Esophagus squamous epithelium (tissue), 5 donors: ENCODE measurements at regions not wholly inside any gene's neighbourhood (a gene's known extent, or its start where the extent isn't known, plus 50 kb on each side); places are given as distances from the start of the nearest gene placed in this dataset.
"Not testable (repeated sequence)": the region's sequence is repeated elsewhere in the genome, so short reads cannot be mapped to it uniquely, and the experiment has no call there.

Source experiments
- DNase-seq: peaks from one replicate; lab custom pipeline; 2025; lab: John Stamatoyannopoulos, UW
- H3K27ac ChIP-seq, 4 donors: fragments of 200-600 bp; sonication (generic); one replicate each; pipeline ENCODE4 v1.5.1; 2016 to 2019; ENCODE audit warnings: mild to moderate bottlenecking in 1 of 4
- H3K27me3 ChIP-seq, 4 donors: fragments of 200-600 bp; sonication (generic); 1 replicate in 3 of 4; 2 replicates in 1 of 4; pipeline versions ENCODE4 v1.5.1 to v1.6.0; 2017 to 2021; ENCODE audit warnings: antibody characterized with exemption in 1 of 4
- H3K36me3 ChIP-seq, 3 donors: fragments of 200-600 bp; sonication (generic); one replicate each; pipeline ENCODE4 v1.5.1; 2016 to 2019
- H3K4me1 ChIP-seq, 3 donors: fragments of 200-600 bp; sonication (generic); one replicate each; pipeline ENCODE4 v1.5.1; 2017 to 2019
- H3K4me3 ChIP-seq, 4 donors: fragments of 200-600 bp; sonication (generic); 1 replicate in 3 of 4; 2 replicates in 1 of 4; pipeline ENCODE4 v1.5.1; 2016 to 2019; ENCODE audit warnings: mild to moderate bottlenecking in 2 of 4, moderate library complexity in 1 of 4
- H3K9me3 ChIP-seq, 3 donors: fragments of 200-600 bp; sonication (generic); one replicate each; pipeline ENCODE4 v1.5.1; 2016 to 2019
- CTCF ChIP-seq, 6 experiments: fragments of 450-650 bp in 4 of 6; fragments of 200-600 bp in 2 of 6; sonication (generic) in 2 of 6; IDR thresholded peaks; one replicate each; pipeline ENCODE4 v1.5.1; 2016 to 2019; ENCODE audit warnings: antibody characterized with exemption in 6 of 6, mild to moderate bottlenecking in 4 of 6, moderate library complexity in 4 of 6
- POLR2A ChIP-seq, 4 donors: fragments of 450-650 bp; IDR thresholded peaks; one replicate each; pipeline ENCODE4 v1.6.1; 2017; ENCODE audit warnings: antibody characterized with exemption in 4 of 4, mild to moderate bottlenecking in 4 of 4, moderate library complexity in 3 of 4
- WGBS, 2 donors: methylation state at CpG; one replicate each; pipeline ENCODE4 v1.1.5; 2018; 5-methylcytosine and 5-hydroxymethylcytosine counted together
- intact Hi-C: fragments of 100-400 bp; cut with DNase I; formaldehyde crosslinking; loops from one replicate; pipeline ENCODE4 v1.15.0; 2022
- donor health status: DM: yes; HTN: yes; CAD: no.

DNA sequence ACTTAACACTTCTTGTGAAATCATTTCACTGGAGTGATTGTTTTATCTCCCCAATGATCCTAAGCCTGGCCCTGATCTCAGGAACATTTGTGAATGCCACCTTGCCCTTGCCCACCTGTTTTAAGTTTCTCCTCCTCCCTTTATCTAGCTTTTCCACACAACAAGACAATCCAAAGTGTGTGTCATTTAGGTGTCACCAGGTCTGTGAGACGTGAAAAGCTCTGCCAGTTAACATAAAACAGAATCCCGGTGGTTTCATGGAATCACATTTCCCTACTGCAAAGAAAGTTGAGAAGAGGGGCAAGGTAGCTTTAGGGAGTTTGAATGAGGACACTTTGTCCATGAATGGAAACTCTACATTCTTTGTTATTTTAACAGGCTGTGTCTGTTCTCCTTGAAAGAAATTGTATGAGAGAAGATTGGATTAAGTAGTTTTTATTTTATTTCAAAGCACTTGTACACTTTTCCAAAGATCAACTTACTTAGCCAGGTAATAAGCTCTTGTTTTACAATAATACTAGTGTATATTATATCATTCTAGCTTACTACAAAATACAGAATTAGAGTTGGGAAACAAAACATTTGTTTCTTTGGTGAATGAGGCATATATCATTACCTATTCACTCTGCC is 239.0 kb downstream of the ISL1 start:
- H3K27me3 ChIP-seq = no peaks in the 10 kb centered on the region
- WGBS, 2 donors = 45 to 49% methylated on average over 2 of the region's 2 CpGs
- H3K9me3 ChIP-seq = no peaks in the 10 kb centered on the region
- no peaks in the 10 kb centered on the region for H3K36me3 ChIP-seq
- no peak for TF ChIP-seq CTCF (IDR thresholded peaks at IDR 0.05)
- TF ChIP-seq POLR2A (IDR thresholded peaks at IDR 0.05) = no peak
- H3K4me3 ChIP-seq = no peak overlapping the region
- no peak for DNase-seq
- intact Hi-C loops = no loop called here
- no peaks in the 10 kb centered on the region for H3K4me1 ChIP-seq
- no peak overlapping the region for H3K27ac ChIP-seq

GRCh38 chr5:51625224-51625968 is 242.1 kb downstream of the ISL1 start:
- WGBS, 2 donors = 79 to 97% methylated on average over 3 of the region's 3 CpGs
- H3K4me1 ChIP-seq = no peaks in the 10 kb centered on the region
- H3K4me3 ChIP-seq = no peak overlapping the region
- no peak for DNase-seq
- no peak overlapping the region for H3K27ac ChIP-seq
- no peaks in the 10 kb centered on the region for H3K36me3 ChIP-seq
- no peak for TF ChIP-seq CTCF (IDR thresholded peaks at IDR 0.05)
- TF ChIP-seq POLR2A (IDR thresholded peaks at IDR 0.05) = no peak
- no peaks in the 10 kb centered on the region for H3K27me3 ChIP-seq
- no peaks in the 10 kb centered on the region for H3K9me3 ChIP-seq
- intact Hi-C loops = no loop called here

DNA sequence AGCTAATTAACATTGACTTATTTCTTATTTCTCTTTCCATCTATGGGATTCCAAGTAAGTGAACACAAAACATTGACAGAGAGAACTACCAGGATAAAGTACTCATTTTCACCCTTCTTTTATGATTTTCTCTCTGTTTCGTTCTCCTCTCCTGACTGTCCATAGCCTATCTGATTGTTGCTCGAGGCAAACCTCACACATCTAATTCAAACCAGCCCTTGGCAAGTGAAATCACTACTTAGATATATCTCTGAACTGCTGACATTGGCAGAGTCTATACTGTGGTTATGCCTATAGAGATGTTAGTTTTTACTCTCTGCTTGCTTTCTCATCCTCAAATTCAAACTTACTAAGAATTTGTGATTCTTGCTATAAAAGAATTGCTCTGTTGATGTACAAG is 248.8 kb downstream of the ISL1 start:
- Histone ChIP-seq H3K27me3 (no peaks in the 10 kb centered on the region), H3K27ac (no peak overlapping the region), H3K9me3 (no peaks in the 10 kb centered on the region), H3K36me3 (no peaks in the 10 kb centered on the region), H3K4me3 (no peak overlapping the region), H3K4me1 (no peaks in the 10 kb centered on the region)
- 66 to 71% methylated on average over 2 of the region's 2 CpGs for WGBS, 2 donors
- TF ChIP-seq POLR2A (IDR thresholded peaks at IDR 0.05) (no peak), CTCF (IDR thresholded peaks at IDR 0.05) (no peak)
- DNase-seq = no peak
- intact Hi-C loops = no loop called here

DNA sequence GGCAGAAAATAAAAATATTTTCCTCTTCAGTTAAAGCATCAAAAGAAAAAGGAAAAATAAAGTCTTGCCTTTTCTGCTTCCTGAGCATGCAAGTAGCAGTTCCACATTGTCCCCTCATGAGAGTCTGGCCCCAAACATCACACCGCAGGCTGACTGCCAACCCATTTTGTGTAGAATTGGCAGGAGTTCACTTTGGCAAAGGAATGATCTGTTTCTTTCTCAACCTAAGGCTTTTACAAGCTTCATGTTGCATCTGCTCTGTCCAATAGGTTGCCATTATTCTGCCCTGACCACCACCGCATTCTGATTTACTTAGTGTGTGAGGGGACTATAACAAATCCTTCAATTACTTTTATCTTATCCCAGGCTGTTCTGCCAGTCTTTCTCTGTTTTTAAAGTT is 249.5 kb downstream of the ISL1 start:
- no peak for DNase-seq
- no peak overlapping the region for H3K4me3 ChIP-seq
- no peaks in the 10 kb centered on the region for H3K36me3 ChIP-seq
- H3K9me3 ChIP-seq = no peaks in the 10 kb centered on the region
- WGBS, 2 donors = 37 to 55% methylated on average over 2 of the region's 2 CpGs
- no peaks in the 10 kb centered on the region for H3K4me1 ChIP-seq
- TF ChIP-seq POLR2A (IDR thresholded peaks at IDR 0.05) = no peak
- no peak for TF ChIP-seq CTCF (IDR thresholded peaks at IDR 0.05)
- no peak overlapping the region for H3K27ac ChIP-seq
- intact Hi-C loops = no loop called here
- H3K27me3 ChIP-seq = no peaks in the 10 kb centered on the region

DNA sequence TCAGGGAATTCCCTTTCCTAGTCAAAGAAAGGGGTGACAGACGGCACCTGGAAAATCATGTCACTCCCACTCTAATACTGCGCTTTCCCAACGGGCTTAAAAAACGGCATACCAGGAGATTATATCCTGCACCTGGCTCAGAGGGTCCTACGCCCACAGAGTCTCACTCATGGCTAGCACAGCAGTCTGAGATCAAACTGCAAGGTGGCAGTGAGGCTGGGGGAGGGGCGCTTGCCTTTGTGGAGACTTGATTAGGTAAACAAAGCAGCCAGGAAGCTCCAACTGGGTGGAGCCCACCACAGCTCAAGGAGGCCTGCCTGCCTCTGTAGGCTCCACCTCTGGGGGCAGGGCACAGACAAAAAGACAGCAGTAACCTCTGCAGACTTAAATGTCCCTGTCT is 253.7 kb downstream of the ISL1 start:
- intact Hi-C loops, H3K9me3 ChIP-seq: not testable (repeated sequence)
- 47% methylated on average over 4 of the region's 6 CpGs; no CpG with 5 or more reads in 1 of the 2 donors for WGBS, 2 donors

More for the DNA sequence above, 253.7 kb downstream of the ISL1 start:
- H3K36me3 ChIP-seq, DNase-seq, H3K27ac ChIP-seq, H3K4me3 ChIP-seq, H3K27me3 ChIP-seq, H3K4me1 ChIP-seq: not testable (repeated sequence)
